ENCODE measurements at regions not wholly inside any gene's neighbourhood (a gene's known extent, or its start where the extent isn't known, plus 50 kb on each side); places are given as distances from the start of the nearest gene placed in this dataset.

GRCh38 chr1:56084246-56084645 is 495.1 kb downstream of the PLPP3 start:
- TF ChIP-seq CTCF (IDR thresholded peaks at IDR 0.05): no peak
- no peak for TF ChIP-seq POLR2A (IDR thresholded peaks at IDR 0.05)
